HG02973 (cell line): ENCODE measurements at regions not wholly inside any gene's neighbourhood (a gene's known extent, or its start where the extent isn't known, plus 50 kb on each side); places are given as distances from the start of the nearest gene placed in this dataset.
A peak's percentile ranks its signal among the peaks of the same experiment; 100 is the strongest.
"Not testable (repeated sequence)": the region's sequence is repeated elsewhere in the genome, so short reads cannot be mapped to it uniquely, and the experiment has no call there.

Source experiments
- ATAC-seq: cut with Tn5 transposase; IDR thresholded peaks from one replicate; pipeline ENCODE4 v1.9.1; 2021; ENCODE audit warnings: moderate library complexity; ENCODE audit not compliant: unreplicated experiment

DNA sequence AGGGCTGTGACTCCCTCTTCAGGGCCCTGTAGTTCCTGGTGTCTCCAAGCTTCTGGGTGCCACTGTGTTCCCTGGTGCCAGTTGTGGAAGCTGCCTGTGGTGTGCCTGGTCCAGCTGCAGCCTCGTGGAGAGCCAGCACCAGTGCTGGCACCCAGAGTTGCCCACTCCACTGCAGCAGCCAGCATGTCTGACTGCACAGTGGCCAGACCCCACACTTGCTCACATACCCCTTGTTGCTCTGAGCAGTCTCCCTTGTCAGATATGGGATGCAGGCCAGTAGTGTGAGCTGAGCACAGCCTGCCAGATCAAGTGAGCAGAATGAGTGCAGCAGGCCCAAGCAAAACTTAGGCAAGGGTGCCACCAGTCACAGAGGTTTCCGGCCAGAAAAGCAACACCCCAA, 108.6 kb downstream of the ZMAT1 start:
- no peak for ATAC-seq

DNA sequence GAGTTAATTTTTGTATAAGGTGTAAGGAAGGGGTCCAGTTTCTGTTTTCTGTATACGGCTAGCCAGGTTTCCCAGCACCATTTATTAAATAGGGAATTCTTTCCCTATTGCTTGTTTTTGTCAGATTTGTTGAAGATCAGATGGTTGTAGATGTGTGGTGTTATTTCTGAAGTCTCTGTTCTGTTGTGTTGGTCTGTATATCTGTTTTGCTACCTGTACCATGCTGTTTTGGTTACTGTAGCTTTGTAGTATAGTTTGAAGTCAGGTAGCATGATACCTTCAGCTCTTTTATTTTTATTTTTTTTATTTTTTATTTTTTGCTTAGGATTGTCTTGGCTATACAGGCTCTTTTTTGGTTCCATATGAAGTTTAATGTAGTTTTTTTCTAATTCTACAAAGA, 114.1 kb downstream of the ZMAT1 start:
- ATAC-seq, result not testable (repeated sequence)

DNA sequence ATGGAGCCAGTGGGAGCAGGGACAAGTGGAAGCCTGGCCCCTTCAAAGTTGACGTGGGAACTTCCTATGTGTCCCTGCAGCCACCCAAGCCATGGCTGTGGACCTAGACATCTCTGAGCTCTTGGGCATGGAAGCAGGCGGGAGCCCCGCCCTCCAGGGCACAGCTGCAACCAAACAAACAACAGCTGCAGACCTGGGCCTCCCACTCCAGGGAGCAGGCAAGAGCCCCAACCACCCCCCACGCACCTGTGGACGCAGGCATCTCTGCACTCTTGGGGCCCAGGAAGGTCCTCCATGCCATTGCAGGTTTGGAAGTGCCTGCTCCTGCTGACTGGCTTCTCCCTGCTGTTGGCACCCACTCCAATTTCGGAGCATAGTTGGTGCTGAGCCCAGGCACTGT, 118.6 kb downstream of the ZMAT1 start:
- no peak for ATAC-seq

GRCh38 chrX:101803451-101803850, 128.4 kb downstream of the ZMAT1 start:
- ATAC-seq, result no peak

GRCh38 chrX:101799387-101799786, 132.4 kb downstream of the ZMAT1 start:
- peak; percentile 100 for ATAC-seq

GRCh38 chrX:101787934-101788333, 128.3 kb upstream of the ARMCX2 start:
- ATAC-seq, result no peak

DNA sequence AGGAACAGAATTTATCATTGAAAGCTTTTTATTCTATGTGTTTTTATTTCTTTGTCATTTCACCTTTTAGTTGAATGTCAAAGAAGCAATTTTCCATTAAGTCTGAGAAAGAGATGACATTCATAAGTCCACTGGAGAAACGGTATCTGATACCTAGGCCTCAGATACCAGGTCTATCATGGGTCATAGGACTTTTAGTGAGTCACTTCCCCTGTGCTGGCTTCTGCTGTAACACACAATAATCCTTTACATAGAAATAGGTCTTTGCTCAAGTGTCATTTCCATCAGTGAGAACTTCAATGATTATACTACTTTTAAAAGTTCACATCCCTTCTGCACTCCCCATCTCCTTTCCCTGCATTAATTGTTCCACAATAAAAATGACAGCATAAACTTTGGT, 125.5 kb upstream of the ARMCX2 start:
- ATAC-seq, result no peak

DNA sequence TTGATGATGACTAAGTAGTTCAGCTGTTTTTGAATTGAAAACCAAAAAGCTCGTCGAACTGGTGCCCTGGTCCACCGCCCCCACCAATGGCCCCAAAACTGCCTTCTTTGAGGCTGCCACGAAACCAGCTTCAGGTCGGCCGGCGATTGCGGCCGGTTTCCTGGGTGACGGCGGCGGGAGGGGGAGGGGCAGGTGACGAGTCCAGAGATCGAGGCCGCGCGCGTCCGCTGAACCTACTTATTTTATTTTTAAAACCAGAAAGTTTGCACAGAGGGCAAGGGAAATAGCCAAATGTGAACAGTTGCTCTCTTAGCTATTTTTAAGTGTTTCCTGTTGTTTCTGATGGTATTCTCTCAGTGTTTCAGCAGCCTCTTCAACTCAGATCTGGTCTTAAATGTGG, 120.8 kb upstream of the ARMCX2 start:
- not testable (repeated sequence) for ATAC-seq

DNA sequence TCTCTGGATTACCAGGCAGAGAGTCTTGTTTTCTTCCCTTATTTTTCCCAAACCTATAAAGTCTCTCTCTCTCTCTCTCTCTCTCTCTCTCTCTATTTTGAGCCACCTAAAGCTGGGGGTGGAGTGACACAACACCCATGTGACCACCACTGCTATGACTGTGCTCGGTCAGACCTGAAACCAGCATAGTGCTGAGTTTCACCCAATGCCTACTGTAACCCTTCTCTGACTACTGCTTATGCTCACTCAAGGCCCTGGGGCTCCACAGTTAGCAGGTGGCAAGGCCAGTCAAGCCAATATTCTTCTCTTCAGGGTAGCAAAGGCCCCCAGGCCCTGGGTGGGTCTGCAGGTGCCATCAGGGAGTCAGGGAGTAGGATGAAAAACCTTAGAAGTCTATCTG, 114.7 kb upstream of the ARMCX2 start:
- peak; percentile 99 for ATAC-seq

GRCh38 chrX:101764538-101764937, 104.9 kb upstream of the ARMCX2 start:
- ATAC-seq, result no peak

DNA sequence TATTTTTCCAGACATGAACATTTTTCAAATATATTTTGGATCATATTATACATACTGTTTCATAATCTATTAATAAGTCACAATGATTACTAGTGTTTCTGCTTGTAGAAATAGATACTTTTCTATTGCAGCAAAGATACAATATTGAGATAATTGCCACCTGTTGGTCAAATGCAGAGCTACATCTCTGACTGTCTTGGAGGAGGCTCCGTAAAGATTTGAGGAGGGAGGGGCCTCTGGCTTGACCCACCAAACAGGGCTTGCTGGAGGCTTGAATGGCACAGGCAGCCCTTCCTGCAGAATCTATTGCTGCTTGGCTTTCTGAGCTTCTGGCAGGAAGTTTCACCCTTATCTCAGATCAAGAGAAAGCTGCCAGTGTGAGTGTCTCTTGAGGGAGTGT, 99.3 kb upstream of the ARMCX2 start:
- ATAC-seq, result peak; percentile 70

DNA sequence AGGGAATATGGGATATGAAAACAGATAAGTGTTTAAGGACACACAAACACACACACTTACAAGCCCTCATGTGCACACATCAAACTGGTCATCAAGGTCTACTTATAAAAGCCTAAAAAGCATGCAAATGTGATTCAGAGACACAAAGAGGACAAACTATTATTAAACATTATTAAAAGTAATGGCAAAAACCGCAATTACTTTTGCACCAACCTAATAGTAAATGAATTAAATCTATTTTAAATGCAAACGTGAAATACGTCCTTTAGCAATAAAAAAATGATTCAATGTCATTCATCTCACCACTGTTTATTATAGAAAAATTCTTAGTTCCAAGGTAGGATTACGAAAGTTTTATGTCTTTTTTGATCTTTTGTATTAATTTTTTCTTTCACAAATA, 91.1 kb upstream of the ARMCX2 start:
- ATAC-seq, result no peak

DNA sequence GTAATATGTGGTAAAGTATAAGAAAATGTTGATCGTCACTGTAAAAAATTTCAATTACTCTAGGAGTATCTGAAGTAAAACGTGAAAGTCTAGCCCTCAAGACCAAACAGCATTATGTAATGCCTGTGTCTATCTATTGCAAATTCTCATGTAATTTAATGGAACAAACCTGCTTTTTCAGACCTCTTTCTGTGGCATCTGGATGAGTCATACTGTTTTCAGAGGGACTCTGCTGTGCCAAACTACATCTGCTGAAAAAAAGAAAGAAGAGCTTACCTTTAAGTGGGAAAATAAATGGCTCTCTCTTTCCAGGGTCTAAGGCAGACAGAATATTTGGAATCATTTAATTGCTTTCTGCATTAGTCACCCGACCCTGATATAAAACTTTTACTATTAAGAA, 89.8 kb upstream of the ARMCX2 start:
- no peak for ATAC-seq

- ATAC-seq, result no peak
Measured at GRCh38 chrX:101745046-101745445, 85.4 kb upstream of the ARMCX2 start.

- ATAC-seq, result no peak
Measured at GRCh38 chrX:101744085-101744484, 84.4 kb upstream of the ARMCX2 start.

DNA sequence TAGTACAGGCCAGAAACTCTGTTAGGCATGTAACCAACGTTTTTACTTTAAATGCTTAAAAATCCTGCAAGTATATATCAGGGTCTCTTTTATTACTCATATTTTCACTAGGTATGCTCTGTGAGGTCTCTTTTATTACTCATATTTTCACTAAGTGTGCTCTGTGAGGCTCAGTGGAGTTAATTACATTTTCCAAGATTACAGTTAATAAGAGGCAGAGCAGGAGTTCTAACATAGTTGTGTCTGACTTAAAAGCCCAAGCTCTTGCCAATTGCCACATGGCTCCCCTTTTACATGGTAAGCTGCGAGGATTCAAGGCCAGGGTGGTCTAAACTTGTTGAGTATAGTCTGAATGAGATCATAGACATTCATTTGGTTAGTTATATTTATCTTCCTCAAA, 81.0 kb upstream of the ARMCX2 start:
- ATAC-seq, result no peak

DNA sequence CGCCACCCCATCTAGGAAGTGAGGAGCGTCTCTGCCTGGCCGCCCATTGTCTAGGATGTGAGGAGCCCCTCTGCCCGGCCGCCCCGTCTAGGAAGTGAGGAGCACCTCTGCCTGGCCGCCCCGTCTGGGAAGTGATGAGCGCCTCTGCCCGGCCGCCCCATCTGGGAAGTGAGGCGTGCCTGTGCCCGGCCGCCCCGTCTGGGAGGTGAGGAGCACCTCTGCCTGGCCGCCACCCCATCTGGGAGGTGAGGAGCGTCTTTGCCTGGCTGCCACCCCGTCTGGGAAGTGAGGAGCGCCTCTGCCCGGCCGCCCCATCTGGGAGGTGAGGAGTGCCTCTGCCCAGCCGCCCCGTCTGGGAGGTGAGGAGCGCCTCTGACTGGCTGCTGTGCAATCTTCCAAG, 79.2 kb upstream of the ARMCX2 start:
- ATAC-seq, result not testable (repeated sequence)

DNA sequence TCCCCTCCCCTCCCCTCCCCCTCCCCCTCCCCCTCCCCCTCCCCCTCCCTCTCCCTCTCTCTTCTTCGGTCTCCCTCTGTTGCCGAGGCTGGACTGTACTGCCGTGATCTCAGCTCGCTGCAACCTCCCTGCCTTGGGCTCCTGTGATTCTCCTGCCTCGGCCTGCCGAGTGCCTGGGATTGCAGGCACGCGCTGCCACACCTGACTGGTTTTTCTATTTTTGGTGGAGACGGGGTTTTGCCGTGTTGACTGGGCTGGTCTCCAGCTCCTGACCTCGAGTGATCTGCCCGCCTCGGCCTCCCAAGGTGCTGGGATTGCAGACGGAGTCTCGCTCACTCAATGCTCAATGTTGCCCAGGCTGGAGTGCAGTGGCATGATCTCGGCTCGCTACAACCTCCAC, 78.8 kb upstream of the ARMCX2 start:
- not testable (repeated sequence) for ATAC-seq

- ATAC-seq, result no peak
Measured at GRCh38 chrX:101736651-101737050, 77.0 kb upstream of the ARMCX2 start.

- ATAC-seq, result no peak
Measured at GRCh38 chrX:101732870-101733269, 73.2 kb upstream of the ARMCX2 start.

GRCh38 chrX:101729986-101730385, 70.3 kb upstream of the ARMCX2 start:
- no peak for ATAC-seq
